ENCODE measurements at regions not wholly inside any gene's neighbourhood (a gene's known extent, or its start where the extent isn't known, plus 50 kb on each side); places are given as distances from the start of the nearest gene placed in this dataset.

DNA sequence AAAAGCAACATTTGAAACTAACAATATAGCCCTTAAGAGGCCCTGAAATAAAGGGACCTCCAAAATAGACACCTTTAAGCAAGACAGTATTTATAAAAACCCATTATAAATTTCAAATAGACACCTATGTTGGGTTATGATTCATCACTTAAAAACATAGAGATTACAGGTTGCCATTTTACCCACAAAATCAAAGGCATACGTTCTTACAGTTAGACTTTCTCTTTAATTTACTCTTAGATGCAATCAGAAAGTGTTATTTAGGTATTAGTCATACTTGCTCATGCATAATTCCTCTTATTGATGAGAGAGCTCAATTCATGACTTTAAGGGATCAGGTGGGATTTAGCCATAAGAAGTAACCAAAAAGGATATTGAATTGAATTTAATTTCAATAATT is 51.5 kb upstream of the TMEM200A start:
- TF ChIP-seq CTCF (conservative IDR thresholded peaks at IDR 0.05), result no peak
- H3K36me3 Mint-ChIP-seq (ENCODE audit: low read depth), result no peaks in the 10 kb centered on the region
- 70 to 100% methylated on average over 1 of the region's 1 CpG for WGBS, 2 experiments (ENCODE audit: insufficient coverage in 1 of 2, insufficient read length in 1 of 2)
- Histone ChIP-seq H3K27ac (ENCODE audit: low read depth, low read length) (no peak overlapping the region), H3K4me3 (ENCODE audit: low read length) (no peak overlapping the region), H3K4me1 (ENCODE audit: control insufficient read depth, insufficient read depth, low read length) (no peaks in the 10 kb centered on the region), H3K36me3 (ENCODE audit: control insufficient read depth, insufficient read depth, low read length) (no peaks in the 10 kb centered on the region), H3K9me3 (ENCODE audit: control insufficient read depth, low read length) (no peaks in the 10 kb centered on the region), H3K27me3 (ENCODE audit: control insufficient read depth, insufficient read depth, low read length, poor library complexity, severe bottlenecking) (no peaks in the 10 kb centered on the region), H3K9ac (ENCODE audit: extremely low read depth, low read length, poor library complexity, severe bottlenecking) (no peak overlapping the region)
- no peaks in the 10 kb centered on the region for H3K9me3 Mint-ChIP-seq
- no peaks in the 10 kb centered on the region for H3K4me1 Mint-ChIP-seq
- no peak overlapping the region for H3K27ac Mint-ChIP-seq
- DNase-seq, result no peak
- H3K4me3 Mint-ChIP-seq, result no peak overlapping the region
- no peaks in the 10 kb centered on the region for H3K27me3 Mint-ChIP-seq (ENCODE audit: insufficient read depth)

GRCh38 chr6:130313206-130313605 is 52.6 kb upstream of the TMEM200A start:
- Histone ChIP-seq H3K4me3 (ENCODE audit: low read length) (no peak overlapping the region), H3K36me3 (ENCODE audit: control insufficient read depth, insufficient read depth, low read length) (no peaks in the 10 kb centered on the region), H3K27me3 (ENCODE audit: control insufficient read depth, insufficient read depth, low read length, poor library complexity, severe bottlenecking) (no peaks in the 10 kb centered on the region), H3K9me3 (ENCODE audit: control insufficient read depth, low read length) (no peaks in the 10 kb centered on the region), H3K4me1 (ENCODE audit: control insufficient read depth, insufficient read depth, low read length) (no peaks in the 10 kb centered on the region), H3K9ac (ENCODE audit: extremely low read depth, low read length, poor library complexity, severe bottlenecking) (no peak overlapping the region), H3K27ac (ENCODE audit: low read depth, low read length) (no peak overlapping the region)
- WGBS, 2 experiments (ENCODE audit: insufficient coverage in 1 of 2, insufficient read length in 1 of 2), result 87% methylated on average over 4 of the region's 4 CpGs; no CpG with 5 or more reads in 1 of the 2 experiments
- H3K9me3 Mint-ChIP-seq, result no peaks in the 10 kb centered on the region
- H3K27me3 Mint-ChIP-seq (ENCODE audit: insufficient read depth), result no peaks in the 10 kb centered on the region
- H3K4me1 Mint-ChIP-seq, result no peaks in the 10 kb centered on the region
- peak; percentile 63 for TF ChIP-seq CTCF (conservative IDR thresholded peaks at IDR 0.05)
- H3K27ac Mint-ChIP-seq, result no peak overlapping the region
- H3K36me3 Mint-ChIP-seq (ENCODE audit: low read depth), result no peaks in the 10 kb centered on the region
- DNase-seq, result peak; percentile 48
- no peak overlapping the region for H3K4me3 Mint-ChIP-seq

DNA sequence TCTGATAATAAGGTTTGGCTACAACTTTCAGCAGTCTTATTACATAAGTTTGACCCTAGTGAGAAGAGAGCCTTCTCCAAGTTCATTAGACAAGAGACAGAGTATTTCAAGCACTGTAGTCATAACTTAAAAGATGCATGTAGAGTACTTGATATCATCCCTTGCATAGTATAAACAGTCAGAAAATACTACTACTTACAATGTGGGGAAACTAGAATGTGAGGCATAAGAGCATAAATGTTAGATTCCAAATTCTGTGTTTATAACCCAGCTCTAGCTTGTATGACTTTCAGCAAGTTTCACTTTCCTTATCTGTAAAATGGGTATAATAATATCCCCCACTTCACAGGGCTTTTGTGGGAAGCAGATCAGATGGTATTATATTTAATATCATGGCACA is 56.8 kb upstream of the TMEM200A start:
- Histone ChIP-seq H3K9me3 (ENCODE audit: control insufficient read depth, low read length) (no peaks in the 10 kb centered on the region), H3K27ac (ENCODE audit: low read depth, low read length) (no peak overlapping the region), H3K4me3 (ENCODE audit: low read length) (no peak overlapping the region), H3K36me3 (ENCODE audit: control insufficient read depth, insufficient read depth, low read length) (no peaks in the 10 kb centered on the region), H3K9ac (ENCODE audit: extremely low read depth, low read length, poor library complexity, severe bottlenecking) (no peak overlapping the region), H3K27me3 (ENCODE audit: control insufficient read depth, insufficient read depth, low read length, poor library complexity, severe bottlenecking) (no peaks in the 10 kb centered on the region), H3K4me1 (ENCODE audit: control insufficient read depth, insufficient read depth, low read length) (no peaks in the 10 kb centered on the region)
- Mint-ChIP-seq H3K9me3 (no peaks in the 10 kb centered on the region), H3K27me3 (ENCODE audit: insufficient read depth) (no peaks in the 10 kb centered on the region), H3K4me3 (no peak overlapping the region), H3K36me3 (ENCODE audit: low read depth) (no peaks in the 10 kb centered on the region), H3K27ac (no peak overlapping the region), H3K4me1 (no peaks in the 10 kb centered on the region)
- no peak for DNase-seq
- TF ChIP-seq CTCF (conservative IDR thresholded peaks at IDR 0.05), result no peak
